NCI-H345 treated with DMSO at 0.1 percent for 48 hours (cell line): ENCODE measurements at regions not wholly inside any gene's neighbourhood (a gene's known extent, or its start where the extent isn't known, plus 50 kb on each side); places are given as distances from the start of the nearest gene placed in this dataset.

Experiments used
- DNase-seq: peaks from one replicate; lab custom pipeline; 2025; ENCODE audit not compliant: unreplicated experiment; lab: John Stamatoyannopoulos, UW

- no peak for DNase-seq
Observed at GRCh38 chrX:137387646-137388045, 178.3 kb upstream of the ZIC3 start.

GRCh38 chrX:137366018-137366633, 199.8 kb upstream of the ZIC3 start:
- no peak for DNase-seq

GRCh38 chrX:137363559-137363958, 202.4 kb upstream of the ZIC3 start:
- no peak for DNase-seq

GRCh38 chrX:137362583-137362982, 203.3 kb upstream of the ZIC3 start:
- DNase-seq, result no peak

- no peak for DNase-seq
Observed at GRCh38 chrX:137354851-137355250, 211.1 kb upstream of the ZIC3 start.

GRCh38 chrX:137353404-137353803, 212.5 kb upstream of the ZIC3 start:
- DNase-seq, result no peak

- DNase-seq, result no peak
Observed at GRCh38 chrX:137352101-137352660, 213.7 kb upstream of the ZIC3 start.

- no peak for DNase-seq
Observed at GRCh38 chrX:137342969-137343368, 223.0 kb upstream of the ZIC3 start.

- DNase-seq, result no peak
Observed at GRCh38 chrX:137313627-137314026, 252.3 kb upstream of the ZIC3 start.

- no peak for DNase-seq
Observed at GRCh38 chrX:137305404-137305803, 260.5 kb upstream of the ZIC3 start.

GRCh38 chrX:137297167-137297566, 263.4 kb upstream of the GPR101 start:
- DNase-seq, result no peak

- no peak for DNase-seq
Observed at GRCh38 chrX:137290011-137290410, 256.2 kb upstream of the GPR101 start.

- DNase-seq, result no peak
Observed at GRCh38 chrX:137287191-137287590, 253.4 kb upstream of the GPR101 start.

- no peak for DNase-seq
Observed at GRCh38 chrX:137286423-137286822, 252.6 kb upstream of the GPR101 start.

- no peak for DNase-seq
Observed at GRCh38 chrX:137278825-137279224, 245.0 kb upstream of the GPR101 start.

- DNase-seq, result no peak
Observed at GRCh38 chrX:137263374-137263773, 229.6 kb upstream of the GPR101 start.

GRCh38 chrX:137245183-137245582, 211.4 kb upstream of the GPR101 start:
- no peak for DNase-seq

- DNase-seq, result no peak
Observed at GRCh38 chrX:137236837-137237236, 203.0 kb upstream of the GPR101 start.

- DNase-seq, result no peak
Observed at GRCh38 chrX:137234651-137235402, 201.0 kb upstream of the GPR101 start.

GRCh38 chrX:137233478-137233877, 199.7 kb upstream of the GPR101 start:
- no peak for DNase-seq

GRCh38 chrX:137227151-137227550, 193.4 kb upstream of the GPR101 start:
- no peak for DNase-seq

- no peak for DNase-seq
Observed at GRCh38 chrX:137215467-137215866, 181.7 kb upstream of the GPR101 start.
